Mucosa of gallbladder (tissue), 1 donor: ENCODE measurements at regions not wholly inside any gene's neighbourhood (a gene's known extent, or its start where the extent isn't known, plus 50 kb on each side); places are given as distances from the start of the nearest gene placed in this dataset.
"Not testable (repeated sequence)": the region's sequence is repeated elsewhere in the genome, so short reads cannot be mapped to it uniquely, and the experiment has no call there.

Source experiments
- DNase-seq: peaks from one replicate; pipeline ENCODE4 v3.0.0-alpha.2; 2020; ENCODE audit warnings: low spot score
- donor health status: DM: no; HTN: no; CAD: no.

GRCh38 chr12:11539156-11539555 lies 110.3 kb upstream of the ETV6 start:
- no peak for DNase-seq

DNA sequence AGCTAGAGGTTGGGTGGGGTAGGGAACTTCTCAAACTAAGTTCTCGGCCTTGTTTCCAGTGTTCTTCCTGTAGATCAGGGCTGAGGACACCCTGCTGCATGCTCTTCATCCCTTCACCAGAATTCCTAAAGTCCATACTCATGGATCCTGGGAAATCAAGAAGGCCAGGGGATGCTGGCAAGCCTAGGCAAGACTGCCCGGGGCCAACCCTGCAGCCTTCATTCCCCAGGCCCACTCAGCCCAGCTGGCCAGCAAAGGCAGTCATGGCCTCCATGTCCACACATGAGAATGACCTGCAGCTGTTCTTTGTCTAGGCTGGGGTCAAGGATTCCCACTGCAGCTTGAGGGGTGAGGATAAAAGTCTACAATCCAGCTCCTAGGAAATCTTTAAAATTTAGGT lies 109.3 kb upstream of the ETV6 start:
- DNase-seq: no peak

DNA sequence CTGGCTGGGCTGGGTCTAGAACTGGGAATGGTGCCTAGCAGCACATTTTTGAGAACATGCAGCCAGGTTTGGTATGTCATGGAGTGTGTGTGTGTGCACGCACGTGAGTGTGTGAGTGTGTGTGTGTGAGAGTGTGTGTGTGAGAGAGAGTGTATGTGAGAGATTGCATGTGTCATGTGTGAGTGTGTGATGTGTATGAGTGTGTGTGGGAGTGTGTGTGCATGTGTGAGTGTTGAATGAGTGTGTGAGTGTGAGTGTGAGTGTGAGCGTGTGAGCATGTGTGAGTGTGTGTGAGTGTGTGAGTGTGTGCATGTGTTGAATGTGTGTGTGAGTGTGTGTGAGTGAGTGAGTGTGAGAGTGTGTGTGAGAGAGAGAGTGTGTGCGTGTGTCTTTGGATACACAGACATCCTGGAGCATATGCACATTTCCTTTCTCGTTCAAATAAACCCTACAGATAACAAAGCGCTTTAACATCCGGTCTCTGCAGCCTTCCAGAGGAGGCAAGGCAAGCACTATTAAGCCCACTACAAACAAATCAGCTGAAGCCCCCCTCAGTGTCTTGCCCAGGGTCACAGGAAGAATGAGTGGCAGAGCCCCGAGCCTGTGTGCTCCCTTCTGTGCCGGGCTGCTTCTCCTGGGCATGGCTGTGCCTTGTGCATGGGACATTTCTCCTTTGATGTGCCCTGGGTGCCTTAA lies 108.7 kb upstream of the ETV6 start:
- no peak for DNase-seq

GRCh38 chr12:11542599-11542998 lies 106.9 kb upstream of the ETV6 start:
- no peak for DNase-seq

DNA sequence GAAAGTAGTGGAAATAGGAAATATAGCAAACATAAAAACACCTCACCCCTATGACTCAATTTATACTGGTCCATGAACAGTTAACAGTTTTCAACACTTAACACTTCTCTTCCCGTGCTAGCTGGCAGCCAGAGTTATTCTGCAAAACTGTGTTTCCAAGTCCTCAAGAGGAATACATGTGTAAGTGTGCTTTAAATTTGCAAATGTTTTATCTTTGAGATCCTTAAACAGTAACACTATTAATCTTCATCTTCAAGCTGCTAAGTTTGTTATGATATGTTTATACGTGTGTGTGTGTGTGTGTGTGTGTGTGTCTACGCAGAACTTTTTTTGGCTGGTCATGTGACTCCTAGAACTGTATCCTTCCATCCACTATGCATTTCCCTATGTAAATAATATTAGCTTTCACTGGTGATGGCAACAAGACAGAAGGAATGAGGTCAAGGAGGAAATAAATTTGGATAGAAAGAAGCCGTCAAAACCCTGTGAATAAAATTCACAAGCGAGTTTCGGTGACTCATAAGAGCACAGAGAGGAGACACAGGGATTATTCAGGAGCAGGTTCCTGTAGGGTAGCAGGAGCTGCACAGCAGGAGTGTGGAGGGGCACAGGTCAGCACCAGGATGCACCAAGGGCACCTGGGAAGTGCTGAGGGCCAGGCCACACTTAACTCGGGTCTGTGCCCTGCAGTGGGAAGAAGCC lies 105.9 kb upstream of the ETV6 start:
- DNase-seq: no peak

DNA sequence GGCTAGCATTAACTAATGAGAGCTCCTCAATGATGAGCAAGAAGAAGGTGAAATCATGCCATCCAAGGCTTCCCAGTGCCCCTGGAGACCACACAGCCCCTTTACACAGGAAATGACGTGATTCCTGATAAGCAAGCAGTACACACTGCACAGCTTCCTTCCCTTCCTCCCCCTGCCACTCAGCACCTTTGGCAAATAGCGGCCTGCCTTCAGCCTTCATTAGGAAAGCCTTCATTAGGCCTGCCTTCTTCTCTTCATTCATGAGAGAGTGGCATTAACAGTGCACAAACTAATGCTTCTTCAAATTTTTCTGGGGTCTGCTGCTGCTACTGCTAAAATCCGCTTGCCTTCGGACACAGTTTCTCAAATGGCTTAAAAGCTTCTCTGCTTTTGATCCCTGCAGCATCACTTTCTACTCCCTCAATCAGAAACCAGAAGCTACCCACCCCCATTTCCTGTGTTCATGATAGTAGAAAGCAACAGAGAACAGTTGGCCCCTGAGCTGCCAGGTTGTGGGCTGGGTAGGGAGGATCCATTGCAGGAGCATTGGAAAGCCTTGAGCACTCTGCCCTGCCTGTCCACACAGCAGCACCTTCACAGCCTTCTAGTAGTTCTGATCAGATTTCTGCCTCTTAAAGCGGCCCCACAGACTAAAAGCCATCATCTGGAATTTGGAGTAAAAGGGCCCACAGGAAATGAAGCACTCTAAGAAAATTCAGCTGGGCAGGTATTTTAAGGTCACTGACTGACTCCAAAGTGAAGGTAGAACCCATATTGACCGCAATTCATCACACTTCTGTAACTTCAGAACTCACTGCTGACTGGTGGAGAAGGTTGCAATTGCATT lies 103.8 kb upstream of the ETV6 start:
- DNase-seq: no peak

GRCh38 chr12:11546582-11547270 lies 102.7 kb upstream of the ETV6 start:
- not testable (repeated sequence) for DNase-seq

GRCh38 chr12:11547271-11547646 lies 102.2 kb upstream of the ETV6 start:
- not testable (repeated sequence) for DNase-seq

GRCh38 chr12:11549119-11549518 lies 100.4 kb upstream of the ETV6 start:
- DNase-seq: no peak

- DNase-seq: peak; percentile 58
Measured at GRCh38 chr12:11553871-11554533, 95.5 kb upstream of the ETV6 start.

- DNase-seq: no peak
Measured at GRCh38 chr12:11555195-11555594, 94.3 kb upstream of the ETV6 start.

DNA sequence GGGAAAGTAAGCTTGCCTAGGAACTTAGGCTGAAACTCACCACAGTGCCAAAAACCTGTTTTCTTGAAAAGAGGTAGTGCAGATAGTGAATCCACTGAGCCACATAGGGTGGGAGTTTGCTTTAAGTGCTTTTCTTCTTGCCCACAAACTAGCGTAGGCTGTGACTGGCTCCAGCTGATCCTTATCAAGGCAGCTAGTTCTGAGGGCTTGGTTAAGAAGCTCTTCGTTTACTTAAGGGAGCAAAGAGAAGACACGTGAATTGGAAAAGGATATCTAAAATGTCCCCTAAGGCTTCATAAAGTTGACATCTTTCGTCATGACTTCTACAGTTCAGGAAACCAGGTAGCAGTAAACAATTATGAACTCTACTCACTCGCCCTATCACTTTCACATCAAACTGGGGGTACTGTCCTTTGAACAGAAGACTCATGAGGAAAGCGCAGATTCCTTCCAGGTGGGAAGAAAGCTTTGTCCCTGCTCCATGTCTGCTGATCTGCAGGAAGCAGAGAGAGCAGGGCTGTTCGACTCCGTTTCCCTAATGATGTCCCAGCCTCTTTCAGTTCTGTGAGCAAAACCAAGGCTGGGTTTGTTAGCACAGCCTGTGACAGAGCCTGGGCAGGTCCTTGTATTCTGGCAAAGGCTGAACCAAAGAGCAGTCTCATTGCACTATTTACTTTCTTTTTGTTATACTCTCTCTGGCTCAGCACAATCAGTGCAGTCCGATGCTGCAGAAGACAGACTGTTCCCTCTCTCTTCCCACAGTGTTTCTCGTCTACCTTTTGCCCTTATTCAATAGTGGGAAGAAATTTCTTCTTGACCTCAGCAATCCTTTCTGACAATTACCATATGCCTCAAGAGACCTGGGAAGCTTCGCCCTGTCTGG lies 93.5 kb upstream of the ETV6 start:
- DNase-seq: no peak

DNA sequence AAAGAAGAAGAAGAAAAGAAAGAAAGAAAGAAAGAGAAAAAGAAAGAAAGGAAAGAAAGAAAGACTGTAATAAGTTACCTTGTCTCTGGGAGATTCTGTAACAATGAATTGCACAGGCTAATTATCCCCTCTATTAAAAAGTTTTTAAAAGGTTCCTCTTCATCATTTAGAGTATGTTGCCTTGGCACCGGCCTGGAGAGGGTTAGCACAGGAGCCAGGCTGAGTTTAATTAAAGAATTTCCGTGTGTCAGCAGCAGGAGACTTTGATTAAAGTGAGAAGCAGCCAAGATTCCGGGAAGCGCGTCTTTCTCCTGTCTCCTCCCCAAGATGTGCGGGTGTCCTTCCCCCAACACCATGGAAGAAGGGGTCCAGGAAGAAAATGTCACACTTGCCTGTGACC lies 92.8 kb upstream of the ETV6 start:
- DNase-seq: no peak

GRCh38 chr12:11559626-11560340 lies 89.7 kb upstream of the ETV6 start:
- no peak for DNase-seq

DNA sequence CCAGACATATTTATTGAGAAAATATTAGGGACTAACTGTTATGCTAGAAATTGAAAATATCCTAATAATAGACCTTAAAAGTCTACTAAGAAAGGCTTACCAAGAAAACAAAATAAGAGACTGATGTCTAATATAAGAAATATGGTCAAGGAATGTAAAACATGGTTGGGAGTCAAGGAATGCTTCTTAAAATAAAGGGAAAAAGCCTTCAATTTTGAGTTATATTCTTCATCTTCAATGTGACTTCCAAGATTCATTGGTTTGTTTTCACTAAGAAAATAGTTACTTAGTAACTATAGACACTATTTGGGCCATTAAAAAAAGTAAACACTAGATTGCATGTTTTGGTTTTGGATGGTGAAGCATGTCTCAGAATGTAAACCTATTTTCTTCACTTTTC lies 88.1 kb upstream of the ETV6 start:
- no peak for DNase-seq

- no peak for DNase-seq
Measured at GRCh38 chr12:11563785-11564739, 85.4 kb upstream of the ETV6 start.

GRCh38 chr12:11564984-11565651 lies 84.4 kb upstream of the ETV6 start:
- DNase-seq: no peak

DNA sequence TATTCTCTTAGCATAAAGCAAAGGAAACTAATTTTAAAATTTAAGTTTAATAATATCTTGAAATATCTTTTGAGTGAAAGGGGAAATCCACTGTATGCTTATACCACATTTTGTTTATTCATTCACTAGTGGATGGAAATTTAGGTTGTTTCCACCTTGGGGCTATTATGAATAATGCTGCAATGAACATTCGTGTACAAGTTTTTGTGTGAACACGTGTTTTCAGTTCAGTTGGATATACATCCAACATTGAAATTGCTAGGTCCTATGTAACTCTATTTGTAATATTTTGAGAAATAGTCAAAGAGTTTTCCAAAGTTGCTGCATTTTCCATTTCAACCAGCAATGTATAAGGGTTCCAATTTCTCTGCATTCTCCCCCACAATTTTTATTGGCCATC lies 83.7 kb upstream of the ETV6 start:
- DNase-seq: no peak
